ENCODE measurements at regions not wholly inside any gene's neighbourhood (a gene's known extent, or its start where the extent isn't known, plus 50 kb on each side); places are given as distances from the start of the nearest gene placed in this dataset.

DNA sequence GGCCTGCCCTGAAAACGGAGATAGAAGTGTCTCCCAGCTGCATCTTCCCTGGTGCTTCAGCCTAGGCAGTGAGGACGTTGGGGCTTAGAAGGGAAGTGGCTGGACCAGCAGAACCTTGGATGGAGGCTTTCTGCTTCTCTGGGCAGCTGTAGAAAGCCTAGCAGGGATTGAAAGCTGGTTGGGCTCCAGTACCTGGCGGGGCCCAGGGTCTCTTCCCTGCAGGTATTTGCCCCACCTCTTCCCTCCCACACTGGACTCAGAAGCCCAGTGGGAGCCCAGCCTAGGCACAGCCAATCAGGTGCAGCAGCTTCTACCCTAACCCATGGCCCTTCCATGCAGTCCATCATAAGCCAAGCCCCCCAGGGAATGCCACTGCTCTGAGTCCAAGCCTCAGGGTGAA is 190.3 kb upstream of the IRX6 start:
- TF ChIP-seq, protein P1, sequence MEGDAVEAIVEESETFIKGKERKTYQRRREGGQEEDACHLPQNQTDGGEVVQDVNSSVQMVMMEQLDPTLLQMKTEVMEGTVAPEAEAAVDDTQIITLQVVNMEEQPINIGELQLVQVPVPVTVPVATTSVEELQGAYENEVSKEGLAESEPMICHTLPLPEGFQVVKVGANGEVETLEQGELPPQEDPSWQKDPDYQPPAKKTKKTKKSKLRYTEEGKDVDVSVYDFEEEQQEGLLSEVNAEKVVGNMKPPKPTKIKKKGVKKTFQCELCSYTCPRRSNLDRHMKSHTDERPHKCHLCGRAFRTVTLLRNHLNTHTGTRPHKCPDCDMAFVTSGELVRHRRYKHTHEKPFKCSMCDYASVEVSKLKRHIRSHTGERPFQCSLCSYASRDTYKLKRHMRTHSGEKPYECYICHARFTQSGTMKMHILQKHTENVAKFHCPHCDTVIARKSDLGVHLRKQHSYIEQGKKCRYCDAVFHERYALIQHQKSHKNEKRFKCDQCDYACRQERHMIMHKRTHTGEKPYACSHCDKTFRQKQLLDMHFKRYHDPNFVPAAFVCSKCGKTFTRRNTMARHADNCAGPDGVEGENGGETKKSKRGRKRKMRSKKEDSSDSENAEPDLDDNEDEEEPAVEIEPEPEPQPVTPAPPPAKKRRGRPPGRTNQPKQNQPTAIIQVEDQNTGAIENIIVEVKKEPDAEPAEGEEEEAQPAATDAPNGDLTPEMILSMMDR (IDR thresholded peaks at IDR 0.05), result no peak
- TF ChIP-seq POLR2A (IDR thresholded peaks at IDR 0.05) (no peak), POLR2AphosphoS5 (IDR thresholded peaks at IDR 0.05) (no peak)
